IMR-90 (cell line): ENCODE measurements at regions not wholly inside any gene's neighbourhood (a gene's known extent, or its start where the extent isn't known, plus 50 kb on each side); places are given as distances from the start of the nearest gene placed in this dataset.

Experiments
- ATAC-seq: fragments of 200-7000 bp; cut with Tn5 transposase; 2 replicates; pipeline ENCODE4 v1.9.1; 2020; ENCODE audit warnings: low read depth, mild to moderate bottlenecking, moderate library complexity
- BruUV-seq: library from RNA; stranded (reverse); fragments of 400-500 nt; replicated peaks from 2 replicates; lab custom pipeline; 2021; lab: Mats Ljungman, UMichigan
- CTCF ChIA-PET: fragments of 300-600 bp; formaldehyde crosslinking; extraction: SDS; loops from one replicate; lab custom pipeline; 2021; ENCODE audit warnings: antibody characterized with exemption; lab: Yijun Ruan, JAX
- POLR2A ChIA-PET: fragments of 300-600 bp; sonication (Branson Sonifier 250); formaldehyde crosslinking; loops from one replicate; lab custom pipeline; 2022; ENCODE audit warnings: antibody characterized with exemption; ENCODE audit not compliant: unreplicated experiment; lab: Charles Lee
- DNase-seq: peaks from one replicate; pipeline ENCODE4 v3.0.0; 2013
- H2AFZ ChIP-seq: replicated peaks from 2 replicates; pipeline ENCODE3; 2013; ENCODE audit warnings: low read length, mild to moderate bottlenecking; ENCODE audit not compliant: poor library complexity
- H2AK5ac ChIP-seq: 2 replicates; pipeline ENCODE4 v1.6.1; 2013; ENCODE audit warnings: low read depth, low read length, inconsistent platforms
- H2AK9ac ChIP-seq: replicated peaks from 2 replicates; pipeline ENCODE3; 2013; ENCODE audit warnings: mild to moderate bottlenecking, low read depth, low read length, moderate library complexity; ENCODE audit not compliant: poor library complexity
- H2BK120ac ChIP-seq: 2 replicates; pipeline ENCODE4 v1.6.1; 2013; ENCODE audit warnings: low read depth, low read length, inconsistent platforms
- H2BK15ac ChIP-seq: 3 replicates; pipeline ENCODE4 v1.6.1; 2013; ENCODE audit warnings: low read depth, low read length, inconsistent platforms
- H2BK20ac ChIP-seq: 2 replicates; pipeline ENCODE4 v1.6.1; 2013; ENCODE audit warnings: low read depth, mild to moderate bottlenecking, inconsistent platforms, low read length, moderate library complexity
- H2BK5ac ChIP-seq: 2 replicates; pipeline ENCODE4 v1.6.1; 2013; ENCODE audit warnings: mild to moderate bottlenecking, low read depth, low read length, inconsistent platforms; ENCODE audit not compliant: poor library complexity, severe bottlenecking
- H3K14ac ChIP-seq: replicated peaks from 2 replicates; pipeline ENCODE4 v1.6.1; 2013; ENCODE audit warnings: low read depth, low read length, inconsistent platforms
- H3K18ac ChIP-seq: 2 replicates; pipeline ENCODE4 v1.6.1; 2013; ENCODE audit warnings: low read depth, low read length, control low read depth
- H3K23ac ChIP-seq: 2 replicates; pipeline ENCODE4 v1.6.1; 2013; ENCODE audit warnings: low read depth, low read length, inconsistent platforms
- H3K27ac ChIP-seq: 2 replicates; pipeline ENCODE4 v1.5.1; 2013; ENCODE audit warnings: mild to moderate bottlenecking, control low read depth, low read length; ENCODE audit not compliant: insufficient read depth
- H3K27me3 ChIP-seq: 2 replicates; pipeline ENCODE4 v1.6.1; 2013; ENCODE audit warnings: low read length; ENCODE audit not compliant: control insufficient read depth, insufficient read depth
- H3K36me3 ChIP-seq: 2 replicates; pipeline ENCODE4 v1.6.1; 2013; ENCODE audit warnings: low read length, mixed read lengths; ENCODE audit not compliant: control insufficient read depth, insufficient read depth
- H3K4ac ChIP-seq: 2 replicates; pipeline ENCODE4 v1.6.1; 2013; ENCODE audit warnings: low read depth, low read length, inconsistent platforms
- H3K4me1 ChIP-seq: 2 replicates; pipeline ENCODE4 v1.6.1; 2013; ENCODE audit warnings: low read length, mixed read lengths; ENCODE audit not compliant: control insufficient read depth, insufficient read depth
- H3K4me2 ChIP-seq: 2 replicates; pipeline ENCODE4 v1.6.1; 2013; ENCODE audit warnings: low read depth, mild to moderate bottlenecking, control low read depth, low read length, moderate library complexity
- H3K4me3 ChIP-seq: 2 replicates; pipeline ENCODE4 v1.5.1; 2013; ENCODE audit warnings: low read depth, mild to moderate bottlenecking, control low read depth, low read length, moderate library complexity; ENCODE audit not compliant: insufficient read depth
- H3K56ac ChIP-seq: 2 replicates; pipeline ENCODE4 v1.6.1; 2013; ENCODE audit warnings: low read length, inconsistent platforms; ENCODE audit not compliant: insufficient read depth; ENCODE audit errors: extremely low read depth
- H3K79me1 ChIP-seq, 2 experiments: 2 replicates each; pipeline ENCODE4 v1.6.1; 2013; ENCODE audit warnings: low read length in 2 of 2, inconsistent platforms in 1 of 2, low read depth in 1 of 2
- H3K9ac ChIP-seq: 2 replicates; pipeline ENCODE4 v1.6.1; 2013; ENCODE audit warnings: low read depth, low read length, control low read depth
- H3K9me1 ChIP-seq: 2 replicates; pipeline ENCODE4 v1.6.1; 2013; ENCODE audit warnings: low read length, inconsistent platforms; ENCODE audit not compliant: insufficient read depth
- H3K9me3 ChIP-seq: 2 replicates; pipeline ENCODE4 v1.6.1; 2013; ENCODE audit warnings: low read length; ENCODE audit not compliant: control insufficient read depth, insufficient read depth
- H4K20me1 ChIP-seq: 2 replicates; pipeline ENCODE4 v1.6.1; 2013; ENCODE audit warnings: low read length, inconsistent platforms; ENCODE audit not compliant: insufficient read depth
- H4K5ac ChIP-seq: 2 replicates; pipeline ENCODE4 v1.6.1; 2013; ENCODE audit warnings: mild to moderate bottlenecking, low read depth, low read length, control low read depth
- H4K8ac ChIP-seq, 2 experiments: 2 replicates each; pipeline ENCODE4 v1.6.1; 2013; ENCODE audit warnings: low read depth in 2 of 2, low read length in 2 of 2, control low read depth in 1 of 2, inconsistent platforms in 1 of 2
- H4K91ac ChIP-seq: 2 replicates; pipeline ENCODE4 v1.6.1; 2013; ENCODE audit warnings: low read depth, low read length, inconsistent platforms; ENCODE audit not compliant: insufficient read depth
- CEBPB ChIP-seq: IDR thresholded peaks from 2 replicates; pipeline ENCODE4 v1.6.1; 2012; ENCODE audit warnings: low read depth, low read length, improper control_type of control experiment
- CHD1 ChIP-seq: IDR thresholded peaks from 2 replicates; pipeline ENCODE4 v1.6.1; 2012; ENCODE audit warnings: low read depth, low read length, improper control_type of control experiment
- ELK1 ChIP-seq: fragments of 150-350 bp; IDR thresholded peaks from 2 replicates; pipeline ENCODE4 v1.6.1; 2016; ENCODE audit warnings: low read depth, mild to moderate bottlenecking, low read length, moderate library complexity, borderline replicate concordance
- FOS ChIP-seq: fragments of 150-350 bp; IDR thresholded peaks from 2 replicates; pipeline ENCODE4 v1.6.1; 2016; ENCODE audit warnings: low read depth, low read length
- MXI1 ChIP-seq: IDR thresholded peaks from 2 replicates; pipeline ENCODE4 v1.6.1; 2012; ENCODE audit warnings: low read depth, mild to moderate bottlenecking, low read length, moderate library complexity, borderline replicate concordance
- RAD21 ChIP-seq: IDR thresholded peaks from 2 replicates; pipeline ENCODE4 v1.6.1; 2012; ENCODE audit warnings: low read length, improper control_type of control experiment
- RCOR1 ChIP-seq: IDR thresholded peaks from 2 replicates; pipeline ENCODE4 v1.6.1; 2012; ENCODE audit warnings: mild to moderate bottlenecking, low read length, improper control_type of control experiment; ENCODE audit not compliant: insufficient replicate concordance
- RFX5 ChIP-seq: IDR thresholded peaks from 2 replicates; pipeline ENCODE4 v1.8.0; 2012; ENCODE audit warnings: low read depth, mild to moderate bottlenecking, low read length, moderate library complexity
- SMC3 ChIP-seq: fragments of 150-350 bp; IDR thresholded peaks from 2 replicates; pipeline ENCODE4 v1.6.1; 2016; ENCODE audit warnings: low read depth, mild to moderate bottlenecking, antibody characterized with exemption, low read length, moderate library complexity
- USF2 ChIP-seq: fragments of 150-350 bp; IDR thresholded peaks from 2 replicates; pipeline ENCODE4 v1.6.1; 2017; ENCODE audit warnings: mild to moderate bottlenecking, antibody characterized with exemption, low read length, low read depth
- WGBS, 2 experiments: methylation state at CpG; one replicate each; pipeline versions ENCODE4 v1.1.5 to v1.1.7; 2013; ENCODE audit warnings: missing lambda C conversion rate in 2 of 2; ENCODE audit not compliant: insufficient read length in 1 of 2; ENCODE audit errors: extremely low coverage in 2 of 2; 5-methylcytosine and 5-hydroxymethylcytosine counted together
- dilution Hi-C: fragments of 300-500 bp; cut with HindIII; formaldehyde crosslinking; loops from one replicate; pipeline ENCODE4 v1.14.3; 2018; ENCODE audit warnings: low sequenced_read_pairs; ENCODE audit not compliant: unreplicated experiment
- in situ Hi-C: fragments of 300-500 bp; cut with MboI; formaldehyde crosslinking; loops from 3 replicates; pipeline ENCODE4 v1.14.3; 2019; ENCODE audit warnings: low sequenced_read_pairs, inconsistent platforms, mixed read lengths
- intact Hi-C: fragments of 100-400 bp; cut with micrococcal nuclease; formaldehyde crosslinking; loops from 2 replicates; pipeline ENCODE4 v1.10.0; 2022
- TF ChIP-seq, protein P1 (sequence below): conservative IDR thresholded peaks from 2 replicates; pipeline ENCODE4 v1.5.1; 2012; ENCODE audit warnings: mild to moderate bottlenecking, low read depth, low read length, improper control_type of control experiment

- TF ChIP-seq CEBPB: no peak
- TF ChIP-seq FOS: no peak
- no peak for TF ChIP-seq RAD21
- TF ChIP-seq CHD1: no peak
- TF ChIP-seq MXI1: no peak
- TF ChIP-seq ELK1: no peak
- TF ChIP-seq USF2: no peak
- TF ChIP-seq, protein P1, sequence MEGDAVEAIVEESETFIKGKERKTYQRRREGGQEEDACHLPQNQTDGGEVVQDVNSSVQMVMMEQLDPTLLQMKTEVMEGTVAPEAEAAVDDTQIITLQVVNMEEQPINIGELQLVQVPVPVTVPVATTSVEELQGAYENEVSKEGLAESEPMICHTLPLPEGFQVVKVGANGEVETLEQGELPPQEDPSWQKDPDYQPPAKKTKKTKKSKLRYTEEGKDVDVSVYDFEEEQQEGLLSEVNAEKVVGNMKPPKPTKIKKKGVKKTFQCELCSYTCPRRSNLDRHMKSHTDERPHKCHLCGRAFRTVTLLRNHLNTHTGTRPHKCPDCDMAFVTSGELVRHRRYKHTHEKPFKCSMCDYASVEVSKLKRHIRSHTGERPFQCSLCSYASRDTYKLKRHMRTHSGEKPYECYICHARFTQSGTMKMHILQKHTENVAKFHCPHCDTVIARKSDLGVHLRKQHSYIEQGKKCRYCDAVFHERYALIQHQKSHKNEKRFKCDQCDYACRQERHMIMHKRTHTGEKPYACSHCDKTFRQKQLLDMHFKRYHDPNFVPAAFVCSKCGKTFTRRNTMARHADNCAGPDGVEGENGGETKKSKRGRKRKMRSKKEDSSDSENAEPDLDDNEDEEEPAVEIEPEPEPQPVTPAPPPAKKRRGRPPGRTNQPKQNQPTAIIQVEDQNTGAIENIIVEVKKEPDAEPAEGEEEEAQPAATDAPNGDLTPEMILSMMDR: no peak
- TF ChIP-seq RFX5: no peak
- no peak for TF ChIP-seq SMC3
- TF ChIP-seq RCOR1: no peak
- intact Hi-C loops (no loop called here), in situ Hi-C loops (no loop called here), dilution Hi-C loops (no loop called here)
- H2BK120ac ChIP-seq: no peak overlapping the region
- H3K4me2 ChIP-seq: no peak overlapping the region
- H3K9ac ChIP-seq: no peak overlapping the region
- H3K9me3 ChIP-seq: peaks cover 44% of the 10 kb centered on the region
- H3K18ac ChIP-seq: no peak overlapping the region
- 20% methylated on average over 1 of the region's 21 CpGs; no CpG with 5 or more reads in 1 of the 2 experiments for WGBS, 2 experiments
- DNase-seq (no peak), ATAC-seq (no peak)
- H3K9me1 ChIP-seq: no peaks in the 10 kb centered on the region
- H3K4me3 ChIP-seq: no peak overlapping the region
- no TSS peak for BruUV-seq
- ChIA-PET CTCF (no interaction called here), POLR2A (no interaction called here)
- no peak overlapping the region for H3K27ac ChIP-seq
- H2BK5ac ChIP-seq: no peak overlapping the region
- no peak overlapping the region for H3K4ac ChIP-seq
- H3K36me3 ChIP-seq: no peaks in the 10 kb centered on the region
- no peak overlapping the region for H3K23ac ChIP-seq
- H2AK9ac ChIP-seq: no peak overlapping the region
- H4K91ac ChIP-seq: no peak overlapping the region
- H2BK20ac ChIP-seq: no peak overlapping the region
- no peak overlapping the region for H3K14ac ChIP-seq
- no peak overlapping the region for H4K5ac ChIP-seq
- H3K4me1 ChIP-seq: no peaks in the 10 kb centered on the region
- no peak overlapping the region for H4K8ac ChIP-seq
- no peaks in the 10 kb centered on the region for H3K27me3 ChIP-seq
- no peaks in the 10 kb centered on the region for H4K20me1 ChIP-seq
- no peak overlapping the region for H2AFZ ChIP-seq
- H2BK15ac ChIP-seq: no peak overlapping the region
- no peak overlapping the region for H3K56ac ChIP-seq
- no peaks in the 10 kb centered on the region for H3K79me1 ChIP-seq
- no peak overlapping the region for H2AK5ac ChIP-seq
Observed at GRCh38 chr1:5756434-5757186, 235.6 kb downstream of the NPHP4 start.
